AG04449 (cell line): ENCODE measurements at regions not wholly inside any gene's neighbourhood (a gene's known extent, or its start where the extent isn't known, plus 50 kb on each side); places are given as distances from the start of the nearest gene placed in this dataset.

Source experiments
- CTCF ChIA-PET: fragments of 350-600 bp; formaldehyde crosslinking; extraction: SDS; loops from one replicate; lab custom pipeline; 2021; ENCODE audit warnings: antibody characterized with exemption; lab: Yijun Ruan, JAX
- POLR2A ChIA-PET: fragments of 400-600, 350-600 bp; formaldehyde crosslinking; extraction: SDS; loops from one replicate; lab custom pipeline; 2020; ENCODE audit warnings: antibody characterized with exemption, inconsistent platforms; lab: Yijun Ruan, JAX
- DNase-seq: peaks from one replicate; pipeline ENCODE4 v3.0.0-alpha.2; 2010; ENCODE audit warnings: low read depth, low spot score
- H3K4me3 ChIP-seq: 2 replicates; pipeline ENCODE4 v1.5.1; 2011; ENCODE audit warnings: low read depth, mild to moderate bottlenecking, control low read depth, low read length
- TF ChIP-seq, protein P1 (sequence below): IDR thresholded peaks from one replicate; pipeline ENCODE4 v1.5.1; 2011; ENCODE audit warnings: mild to moderate bottlenecking, moderate library complexity, low read length, control low read depth, inconsistent platforms; ENCODE audit not compliant: insufficient read depth; ENCODE audit errors: missing control alignments

GRCh38 chr12:67436230-67436629, 167.1 kb downstream of the CAND1 start:
- H3K4me3 ChIP-seq: no peak overlapping the region
- TF ChIP-seq, protein P1, sequence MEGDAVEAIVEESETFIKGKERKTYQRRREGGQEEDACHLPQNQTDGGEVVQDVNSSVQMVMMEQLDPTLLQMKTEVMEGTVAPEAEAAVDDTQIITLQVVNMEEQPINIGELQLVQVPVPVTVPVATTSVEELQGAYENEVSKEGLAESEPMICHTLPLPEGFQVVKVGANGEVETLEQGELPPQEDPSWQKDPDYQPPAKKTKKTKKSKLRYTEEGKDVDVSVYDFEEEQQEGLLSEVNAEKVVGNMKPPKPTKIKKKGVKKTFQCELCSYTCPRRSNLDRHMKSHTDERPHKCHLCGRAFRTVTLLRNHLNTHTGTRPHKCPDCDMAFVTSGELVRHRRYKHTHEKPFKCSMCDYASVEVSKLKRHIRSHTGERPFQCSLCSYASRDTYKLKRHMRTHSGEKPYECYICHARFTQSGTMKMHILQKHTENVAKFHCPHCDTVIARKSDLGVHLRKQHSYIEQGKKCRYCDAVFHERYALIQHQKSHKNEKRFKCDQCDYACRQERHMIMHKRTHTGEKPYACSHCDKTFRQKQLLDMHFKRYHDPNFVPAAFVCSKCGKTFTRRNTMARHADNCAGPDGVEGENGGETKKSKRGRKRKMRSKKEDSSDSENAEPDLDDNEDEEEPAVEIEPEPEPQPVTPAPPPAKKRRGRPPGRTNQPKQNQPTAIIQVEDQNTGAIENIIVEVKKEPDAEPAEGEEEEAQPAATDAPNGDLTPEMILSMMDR: no peak
- ChIA-PET CTCF (interaction anchor here (0.9 kb wide), 1 partner anchor 81 kb away, joined by 4 read pairs; no protein-coding TSS in a partner anchor), POLR2A (no interaction called here)
- DNase-seq: no peak

- TF ChIP-seq, protein P1: no peak
- ChIA-PET CTCF (no interaction called here), POLR2A (no interaction called here)
- no peak overlapping the region for H3K4me3 ChIP-seq
- no peak for DNase-seq
Measured at GRCh38 chr12:67437011-67437410, 167.9 kb downstream of the CAND1 start.

DNA sequence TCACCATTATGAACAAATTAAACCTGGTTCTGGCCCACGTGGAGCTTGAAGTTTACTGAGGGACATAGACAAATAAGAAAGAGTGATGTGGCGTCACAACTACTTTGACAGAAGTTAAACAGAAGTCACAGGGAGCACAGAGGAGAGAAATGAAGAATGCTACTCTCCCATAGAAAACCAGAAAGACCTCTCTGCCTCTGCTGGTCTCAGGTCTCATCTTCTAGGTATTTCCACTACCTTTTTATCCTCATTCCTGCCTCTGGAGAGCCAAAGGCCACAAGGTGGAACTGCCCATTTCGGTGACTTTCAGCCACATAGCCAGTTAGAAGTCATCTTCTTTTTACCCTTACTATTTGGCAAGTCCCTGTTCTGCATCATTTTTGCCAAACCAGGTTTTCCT, 170.5 kb downstream of the CAND1 start:
- DNase-seq: no peak
- CTCF ChIA-PET: interaction anchor here (4.3 kb wide), 1 partner anchor 84 kb away, joined by 42 read pairs; no protein-coding TSS in a partner anchor
- POLR2A ChIA-PET: no interaction called here
- no peak overlapping the region for H3K4me3 ChIP-seq
- TF ChIP-seq, protein P1: no peak

DNA sequence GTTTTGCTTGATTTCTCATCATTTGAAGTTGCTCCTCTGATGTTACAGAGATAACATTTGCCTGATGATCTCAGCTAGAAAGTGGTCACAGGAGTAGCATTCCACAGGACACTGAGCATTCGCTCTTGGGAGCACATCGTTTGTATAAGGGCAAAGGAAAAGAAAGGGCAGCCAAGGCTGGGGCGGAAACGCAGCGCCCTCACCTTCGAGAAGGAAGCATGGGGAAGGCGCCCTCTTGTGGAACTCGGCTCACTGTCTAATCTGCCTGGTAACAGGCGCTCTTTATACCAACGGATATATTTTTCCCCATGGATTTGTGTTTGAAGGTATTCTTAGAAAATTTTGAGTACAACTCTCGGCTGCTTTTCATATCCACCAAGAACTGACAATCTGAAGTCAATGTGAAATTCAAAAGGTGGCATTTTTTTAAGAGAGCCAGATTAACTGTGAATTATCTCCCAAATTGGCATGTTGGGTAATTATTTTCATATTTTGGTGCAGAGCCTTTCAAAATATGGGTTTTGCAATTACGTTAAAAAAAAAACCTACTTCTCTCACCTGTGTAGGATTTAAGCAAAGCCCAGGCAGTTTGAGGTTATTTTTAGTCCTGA, 172.7 kb downstream of the CAND1 start:
- DNase-seq: no peak
- ChIA-PET POLR2A (no interaction called here), CTCF (interaction anchor here (0.6 to 4.3 kb wide), 17 partner anchors 9 to 499 kb away, joined by 3 to 42 read pairs (median 3); no protein-coding TSS in a partner anchor)
- TF ChIP-seq, protein P1: peak; percentile 82
- no peak overlapping the region for H3K4me3 ChIP-seq

- TF ChIP-seq, protein P1: no peak
- no peak for DNase-seq
Measured at GRCh38 chr12:67442347-67442841, 173.2 kb downstream of the CAND1 start.

DNA sequence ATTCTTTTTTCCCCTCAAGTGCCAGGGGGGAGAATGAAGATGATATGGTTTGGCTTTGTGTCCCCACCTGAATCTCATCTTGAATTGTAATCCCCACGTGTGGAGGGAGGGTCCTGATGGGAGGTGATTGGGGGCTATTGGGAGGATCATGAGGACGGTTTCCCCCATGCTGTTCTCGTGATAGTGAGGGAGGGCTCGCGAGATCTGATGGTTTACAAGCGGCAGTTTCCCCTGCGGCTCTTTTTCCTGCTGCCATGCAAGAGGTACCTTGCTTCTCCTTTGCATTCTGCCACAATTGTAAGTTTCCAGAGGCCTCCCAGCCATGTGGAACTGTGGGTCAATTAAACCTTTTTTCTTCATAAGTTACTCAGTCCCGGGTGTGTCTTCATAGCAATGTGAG, 173.7 kb downstream of the CAND1 start:
- H3K4me3 ChIP-seq: no peak overlapping the region
- TF ChIP-seq, protein P1: no peak
- no peak for DNase-seq
- ChIA-PET POLR2A (no interaction called here), CTCF (interaction anchor here (1.6 to 4.3 kb wide), 4 partner anchors 17 to 210 kb away, joined by 4 to 42 read pairs (median 10); no protein-coding TSS in a partner anchor)

More at GRCh38 chr12:67442347-67442841, 173.2 kb downstream of the CAND1 start:
- CTCF ChIA-PET: interaction anchor here (1.4 to 4.3 kb wide), 5 partner anchors 18 to 210 kb away, joined by 3 to 42 read pairs (median 6); no protein-coding TSS in a partner anchor
- POLR2A ChIA-PET: no interaction called here
- H3K4me3 ChIP-seq: no peak overlapping the region
